ENCODE measurements at regions not wholly inside any gene's neighbourhood (a gene's known extent, or its start where the extent isn't known, plus 50 kb on each side); places are given as distances from the start of the nearest gene placed in this dataset.

DNA sequence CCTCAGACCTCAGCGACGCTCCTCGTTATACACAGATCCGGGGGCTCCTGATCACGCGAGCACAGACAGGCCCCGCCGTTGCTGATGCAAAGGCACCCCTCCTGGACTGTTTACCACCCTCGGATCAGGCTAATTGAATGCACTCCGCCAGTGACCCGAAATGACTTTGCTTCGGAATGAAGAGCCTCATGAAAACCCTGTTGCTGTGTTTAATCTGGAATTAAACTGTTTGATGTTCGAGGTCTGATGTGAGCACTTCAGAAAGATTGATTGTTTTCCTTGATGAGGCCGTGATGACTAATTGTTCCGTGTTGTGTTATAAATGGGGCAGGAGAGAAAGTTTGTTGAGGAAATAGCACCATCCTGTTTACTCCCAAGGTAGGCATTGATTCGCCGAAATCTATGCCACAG, 190.5 kb upstream of the PPP1R26 start:
- no peak for DNase-seq (ENCODE audit: low read depth)
- no peak overlapping the region for H3K4me3 ChIP-seq (ENCODE audit: low read depth, low read length)
- TF ChIP-seq, protein P1, sequence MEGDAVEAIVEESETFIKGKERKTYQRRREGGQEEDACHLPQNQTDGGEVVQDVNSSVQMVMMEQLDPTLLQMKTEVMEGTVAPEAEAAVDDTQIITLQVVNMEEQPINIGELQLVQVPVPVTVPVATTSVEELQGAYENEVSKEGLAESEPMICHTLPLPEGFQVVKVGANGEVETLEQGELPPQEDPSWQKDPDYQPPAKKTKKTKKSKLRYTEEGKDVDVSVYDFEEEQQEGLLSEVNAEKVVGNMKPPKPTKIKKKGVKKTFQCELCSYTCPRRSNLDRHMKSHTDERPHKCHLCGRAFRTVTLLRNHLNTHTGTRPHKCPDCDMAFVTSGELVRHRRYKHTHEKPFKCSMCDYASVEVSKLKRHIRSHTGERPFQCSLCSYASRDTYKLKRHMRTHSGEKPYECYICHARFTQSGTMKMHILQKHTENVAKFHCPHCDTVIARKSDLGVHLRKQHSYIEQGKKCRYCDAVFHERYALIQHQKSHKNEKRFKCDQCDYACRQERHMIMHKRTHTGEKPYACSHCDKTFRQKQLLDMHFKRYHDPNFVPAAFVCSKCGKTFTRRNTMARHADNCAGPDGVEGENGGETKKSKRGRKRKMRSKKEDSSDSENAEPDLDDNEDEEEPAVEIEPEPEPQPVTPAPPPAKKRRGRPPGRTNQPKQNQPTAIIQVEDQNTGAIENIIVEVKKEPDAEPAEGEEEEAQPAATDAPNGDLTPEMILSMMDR (IDR thresholded peaks at IDR 0.05; ENCODE audit: insufficient read depth, low read depth, low read length): no peak

DNA sequence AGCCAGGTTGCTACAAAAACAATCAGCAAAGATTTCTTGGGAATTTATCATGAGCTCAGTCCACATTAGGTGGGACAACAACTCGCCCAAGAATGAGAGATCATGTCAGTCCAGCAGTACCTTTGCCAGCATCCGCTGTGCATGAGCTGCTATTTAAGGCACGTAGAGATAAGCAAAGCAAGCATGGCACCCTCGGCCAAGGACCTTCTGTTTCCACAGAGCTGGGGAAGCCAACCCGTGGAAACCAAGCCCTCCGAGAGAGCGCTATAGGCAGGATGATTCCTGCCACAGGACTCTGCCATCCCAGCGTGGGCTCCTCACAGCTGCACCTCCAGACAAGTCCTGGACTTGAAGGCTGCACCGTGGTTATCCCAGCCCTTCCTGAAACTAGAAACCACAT, 189.5 kb upstream of the PPP1R26 start:
- no peak overlapping the region for H3K4me3 ChIP-seq (ENCODE audit: low read depth, low read length)
- no peak for DNase-seq (ENCODE audit: low read depth)
- TF ChIP-seq, protein P1 (IDR thresholded peaks at IDR 0.05; ENCODE audit: insufficient read depth, low read depth, low read length): no peak

DNA sequence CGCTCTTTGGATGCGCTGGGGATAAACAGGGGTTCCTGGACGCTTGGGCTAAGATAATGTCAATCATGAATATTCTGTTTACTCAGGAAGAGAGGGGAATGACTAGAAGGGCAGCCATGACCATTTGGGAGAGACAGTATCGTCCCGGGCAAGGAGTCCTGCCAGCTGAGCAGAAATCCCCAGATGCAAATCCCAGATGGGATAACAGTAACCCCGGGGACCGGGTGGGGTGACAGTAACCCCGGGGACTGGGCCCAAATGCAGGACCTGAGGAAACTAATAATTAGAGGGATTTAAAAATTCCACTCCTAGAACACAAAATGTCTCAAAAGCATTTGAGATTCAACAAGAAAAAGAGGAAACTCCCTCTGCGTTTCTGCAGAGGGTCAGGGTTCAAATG, 189.0 kb upstream of the PPP1R26 start:
- TF ChIP-seq, protein P1 (IDR thresholded peaks at IDR 0.05; ENCODE audit: insufficient read depth, low read depth, low read length): no peak
- DNase-seq (ENCODE audit: low read depth): no peak
- H3K4me3 ChIP-seq (ENCODE audit: low read depth, low read length): no peak overlapping the region

DNA sequence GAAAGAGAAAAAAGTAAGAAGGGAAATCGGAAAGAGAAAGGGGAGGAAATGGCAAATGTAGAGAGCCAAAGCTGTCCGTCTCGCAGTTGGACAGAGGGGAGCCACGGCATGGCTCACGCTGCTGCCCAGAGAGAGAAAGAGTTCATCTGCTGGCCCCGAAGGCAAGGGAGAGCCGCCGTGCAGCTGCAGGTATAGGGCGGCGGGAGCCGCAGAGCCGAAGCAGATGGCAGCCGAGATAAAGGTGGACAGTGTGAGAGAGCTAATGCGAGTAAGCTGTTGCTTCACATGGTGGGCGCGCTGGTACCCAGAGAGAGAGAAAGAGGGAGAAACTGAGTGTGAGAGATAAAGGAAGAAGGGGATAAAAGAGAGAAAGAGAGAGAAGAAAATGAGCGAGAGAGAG, 188.4 kb upstream of the PPP1R26 start:
- H3K4me3 ChIP-seq (ENCODE audit: low read depth, low read length): no peak overlapping the region
- DNase-seq (ENCODE audit: low read depth): no peak
- TF ChIP-seq, protein P1 (IDR thresholded peaks at IDR 0.05; ENCODE audit: insufficient read depth, low read depth, low read length): no peak

DNA sequence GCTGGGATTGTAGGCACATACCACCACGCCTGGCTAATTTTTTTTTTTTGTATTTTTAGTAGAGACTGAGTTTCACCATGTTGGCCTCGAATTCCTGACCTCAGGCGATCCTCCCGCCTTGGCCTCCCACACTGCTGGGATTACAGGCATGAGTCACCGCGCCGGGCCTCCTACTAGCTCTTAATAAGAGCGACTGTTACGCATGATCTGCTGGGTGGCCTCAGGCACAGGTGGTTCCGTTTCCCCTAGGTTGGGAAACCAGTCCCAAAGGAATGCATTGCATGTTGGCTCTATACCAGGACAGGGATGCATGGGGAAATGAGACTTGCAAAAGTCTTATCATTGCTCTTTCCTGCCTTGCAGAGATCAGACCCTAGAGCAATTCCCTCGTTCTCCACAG, 184.7 kb upstream of the PPP1R26 start:
- DNase-seq (ENCODE audit: low read depth): no peak
- TF ChIP-seq, protein P1 (IDR thresholded peaks at IDR 0.05; ENCODE audit: insufficient read depth, low read depth, low read length): no peak

DNA sequence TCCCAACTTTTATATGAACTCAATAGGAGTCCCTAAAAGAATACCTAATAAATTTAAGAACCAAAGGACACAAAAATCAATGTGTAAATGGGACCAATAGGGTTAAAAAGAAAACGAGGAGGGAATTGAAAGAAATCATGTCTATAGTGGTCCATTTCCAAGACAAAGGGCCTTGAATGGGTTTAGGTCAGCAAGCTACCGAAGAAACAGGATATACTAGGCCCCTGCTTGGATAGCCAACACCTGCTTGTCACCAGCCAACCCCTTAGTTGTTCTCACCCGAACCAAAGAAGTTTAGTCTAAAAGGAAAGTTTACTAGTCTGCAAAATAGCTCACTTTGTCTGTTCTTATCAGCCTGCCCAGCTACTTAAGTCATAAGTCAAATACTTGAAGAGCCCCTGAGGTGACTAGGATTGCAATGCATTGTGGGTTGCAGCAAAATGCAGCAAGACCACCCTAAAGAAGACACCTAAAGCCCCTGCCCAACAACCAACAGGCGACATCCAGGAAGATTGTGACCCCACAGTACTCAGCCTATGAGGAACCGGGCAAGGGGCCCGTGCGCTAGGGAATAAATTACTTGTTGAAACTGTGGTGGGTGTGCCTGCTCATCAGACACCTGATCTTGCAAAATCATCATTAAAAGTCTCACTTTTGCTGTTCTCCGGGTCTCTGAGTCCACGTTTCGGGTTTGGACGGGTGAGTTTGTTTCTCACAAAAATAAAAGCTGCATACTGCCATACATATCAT, 183.9 kb upstream of the PPP1R26 start:
- no peak for DNase-seq (ENCODE audit: low read depth)
- H3K4me3 ChIP-seq (ENCODE audit: low read depth, low read length): no peak overlapping the region
- TF ChIP-seq, protein P1 (IDR thresholded peaks at IDR 0.05; ENCODE audit: insufficient read depth, low read depth, low read length): no peak

More for the DNA sequence above, 184.7 kb upstream of the PPP1R26 start:
- H3K4me3 ChIP-seq (ENCODE audit: low read depth, low read length): no peak overlapping the region
